ENCODE measurements at regions not wholly inside any gene's neighbourhood (a gene's known extent, or its start where the extent isn't known, plus 50 kb on each side); places are given as distances from the start of the nearest gene placed in this dataset.
"Not testable (repeated sequence)": the region's sequence is repeated elsewhere in the genome, so short reads cannot be mapped to it uniquely, and the experiment has no call there.

GRCh38 chrX:137646472-137646871 lies 80.5 kb downstream of the ZIC3 start:
- no peak for DNase-seq

- DNase-seq = no peak
These were observed 85.7 kb downstream of the ZIC3 start for GRCh38 chrX:137651647-137652046.

GRCh38 chrX:137652086-137652485 lies 86.2 kb downstream of the ZIC3 start:
- DNase-seq = no peak

- DNase-seq = no peak
These were observed 88.6 kb downstream of the ZIC3 start for GRCh38 chrX:137654481-137654880.

- DNase-seq = no peak
These were observed 101.8 kb downstream of the ZIC3 start for GRCh38 chrX:137667776-137668175.

- no peak for DNase-seq
These were observed 118.7 kb downstream of the ZIC3 start for GRCh38 chrX:137684591-137684990.

- no peak for DNase-seq
These were observed 129.5 kb downstream of the ZIC3 start for GRCh38 chrX:137695417-137695816.

- no peak for DNase-seq
These were observed 141.4 kb downstream of the ZIC3 start for GRCh38 chrX:137707348-137707747.

- DNase-seq = no peak
These were observed 176.9 kb downstream of the ZIC3 start for GRCh38 chrX:137742846-137743245.

GRCh38 chrX:137743414-137743813 lies 177.5 kb downstream of the ZIC3 start:
- no peak for DNase-seq

GRCh38 chrX:137746289-137746688 lies 180.4 kb downstream of the ZIC3 start:
- DNase-seq = no peak

- no peak for DNase-seq
These were observed 181.5 kb downstream of the ZIC3 start for GRCh38 chrX:137747244-137748043.

- no peak for DNase-seq
These were observed 182.9 kb downstream of the ZIC3 start for GRCh38 chrX:137748827-137749226.

GRCh38 chrX:137749246-137749645 lies 183.3 kb downstream of the ZIC3 start:
- no peak for DNase-seq

- DNase-seq = no peak
These were observed 205.6 kb downstream of the ZIC3 start for GRCh38 chrX:137771537-137771936.

GRCh38 chrX:137792214-137792613 lies 226.3 kb downstream of the ZIC3 start:
- DNase-seq = no peak

GRCh38 chrX:137797926-137798325 lies 232.0 kb downstream of the ZIC3 start:
- DNase-seq = not testable (repeated sequence)

GRCh38 chrX:137823257-137823656 lies 257.3 kb downstream of the ZIC3 start:
- DNase-seq = no peak

- DNase-seq = no peak
These were observed 281.4 kb downstream of the ZIC3 start for GRCh38 chrX:137847376-137847775.

GRCh38 chrX:137848266-137848905 lies 282.5 kb downstream of the ZIC3 start:
- DNase-seq = no peak

- DNase-seq = no peak
These were observed 286.6 kb downstream of the ZIC3 start for GRCh38 chrX:137852502-137852901.

- no peak for DNase-seq
These were observed 289.6 kb downstream of the ZIC3 start for GRCh38 chrX:137855490-137855889.

- no peak for DNase-seq
These were observed 292.2 kb downstream of the ZIC3 start for GRCh38 chrX:137858106-137858505.

- no peak for DNase-seq
These were observed 312.5 kb downstream of the ZIC3 start for GRCh38 chrX:137878401-137878800.

- DNase-seq = no peak
These were observed 317.0 kb downstream of the ZIC3 start for GRCh38 chrX:137882960-137883359.
